ENCODE measurements at regions not wholly inside any gene's neighbourhood (a gene's known extent, or its start where the extent isn't known, plus 50 kb on each side); places are given as distances from the start of the nearest gene placed in this dataset.

DNA sequence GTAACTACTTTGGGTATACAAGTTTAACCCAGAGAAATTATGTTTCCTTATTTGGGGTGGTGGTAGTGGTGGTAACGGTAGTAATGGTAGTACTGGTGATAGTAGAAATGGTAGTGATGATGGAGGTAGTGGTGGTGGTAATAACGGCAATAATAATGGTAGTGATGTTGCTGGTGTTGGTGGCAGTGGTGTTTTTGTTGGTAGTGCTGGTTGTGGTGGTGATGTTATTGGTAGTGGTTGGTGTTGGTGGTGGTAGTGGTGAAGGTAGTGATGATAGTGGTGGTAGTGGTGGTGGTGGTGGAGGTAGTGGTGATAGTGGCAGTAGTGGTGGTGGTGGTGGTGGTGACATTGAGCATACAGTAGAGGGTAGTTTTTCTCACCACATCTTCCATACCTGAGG, 95.6 kb downstream of the TMEM30B start:
- Histone ChIP-seq H3K4me1 (ENCODE audit: control insufficient read depth in 1 of 2, low read depth in 2 of 2) (peaks cover 25 to 51% of the 10 kb centered on the region in 2 donors), H3K27ac (peak overlapping the region in 1 of 2 donors; percentile 58), H3K36me3 (no peaks in the 10 kb centered on the region), H3K4me3 (no peak overlapping the region), H3K27me3 (replicated peaks; ENCODE audit: insufficient read depth) (no peaks in the 10 kb centered on the region), H3K9me3 (no peaks in the 10 kb centered on the region)
- DNase-seq (ENCODE audit: low spot score): no peak
- no peak for ATAC-seq (ENCODE audit: insufficient number of reproducible peaks, low FRiP score, low read depth)
- TF ChIP-seq, protein P1, sequence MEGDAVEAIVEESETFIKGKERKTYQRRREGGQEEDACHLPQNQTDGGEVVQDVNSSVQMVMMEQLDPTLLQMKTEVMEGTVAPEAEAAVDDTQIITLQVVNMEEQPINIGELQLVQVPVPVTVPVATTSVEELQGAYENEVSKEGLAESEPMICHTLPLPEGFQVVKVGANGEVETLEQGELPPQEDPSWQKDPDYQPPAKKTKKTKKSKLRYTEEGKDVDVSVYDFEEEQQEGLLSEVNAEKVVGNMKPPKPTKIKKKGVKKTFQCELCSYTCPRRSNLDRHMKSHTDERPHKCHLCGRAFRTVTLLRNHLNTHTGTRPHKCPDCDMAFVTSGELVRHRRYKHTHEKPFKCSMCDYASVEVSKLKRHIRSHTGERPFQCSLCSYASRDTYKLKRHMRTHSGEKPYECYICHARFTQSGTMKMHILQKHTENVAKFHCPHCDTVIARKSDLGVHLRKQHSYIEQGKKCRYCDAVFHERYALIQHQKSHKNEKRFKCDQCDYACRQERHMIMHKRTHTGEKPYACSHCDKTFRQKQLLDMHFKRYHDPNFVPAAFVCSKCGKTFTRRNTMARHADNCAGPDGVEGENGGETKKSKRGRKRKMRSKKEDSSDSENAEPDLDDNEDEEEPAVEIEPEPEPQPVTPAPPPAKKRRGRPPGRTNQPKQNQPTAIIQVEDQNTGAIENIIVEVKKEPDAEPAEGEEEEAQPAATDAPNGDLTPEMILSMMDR (IDR thresholded peaks at IDR 0.05): no peak

DNA sequence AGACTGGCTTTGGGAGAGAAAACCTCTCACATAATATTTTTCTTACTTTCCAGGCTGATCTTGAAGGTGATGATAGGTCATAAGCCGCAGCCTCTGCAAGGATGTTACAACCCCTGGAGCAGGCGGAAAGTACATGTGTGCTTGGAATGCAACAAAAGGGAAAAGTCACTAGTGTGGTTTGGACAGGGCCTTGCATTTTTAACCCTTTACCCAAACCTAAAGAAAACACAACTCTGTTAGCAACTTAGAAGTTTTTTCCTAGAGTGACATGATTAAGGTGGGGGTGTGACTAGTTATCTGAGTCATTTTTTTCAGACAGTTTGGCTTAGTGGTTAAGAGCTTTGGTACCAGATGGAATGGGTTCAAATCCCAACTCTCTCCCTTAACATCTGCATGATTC, 97.0 kb downstream of the TMEM30B start:
- Histone ChIP-seq H3K27ac (peak overlapping the region; percentile 47 to 58), H3K27me3 (replicated peaks; ENCODE audit: insufficient read depth) (no peaks in the 10 kb centered on the region), H3K9me3 (no peaks in the 10 kb centered on the region), H3K4me1 (ENCODE audit: control insufficient read depth in 1 of 2, low read depth in 2 of 2) (peaks cover 29 to 42% of the 10 kb centered on the region in 2 donors), H3K36me3 (no peaks in the 10 kb centered on the region), H3K4me3 (no peak overlapping the region)
- ATAC-seq (ENCODE audit: insufficient number of reproducible peaks, low FRiP score, low read depth) (no peak), DNase-seq (ENCODE audit: low spot score) (no peak)
- TF ChIP-seq, protein P1 (IDR thresholded peaks at IDR 0.05): no peak

DNA sequence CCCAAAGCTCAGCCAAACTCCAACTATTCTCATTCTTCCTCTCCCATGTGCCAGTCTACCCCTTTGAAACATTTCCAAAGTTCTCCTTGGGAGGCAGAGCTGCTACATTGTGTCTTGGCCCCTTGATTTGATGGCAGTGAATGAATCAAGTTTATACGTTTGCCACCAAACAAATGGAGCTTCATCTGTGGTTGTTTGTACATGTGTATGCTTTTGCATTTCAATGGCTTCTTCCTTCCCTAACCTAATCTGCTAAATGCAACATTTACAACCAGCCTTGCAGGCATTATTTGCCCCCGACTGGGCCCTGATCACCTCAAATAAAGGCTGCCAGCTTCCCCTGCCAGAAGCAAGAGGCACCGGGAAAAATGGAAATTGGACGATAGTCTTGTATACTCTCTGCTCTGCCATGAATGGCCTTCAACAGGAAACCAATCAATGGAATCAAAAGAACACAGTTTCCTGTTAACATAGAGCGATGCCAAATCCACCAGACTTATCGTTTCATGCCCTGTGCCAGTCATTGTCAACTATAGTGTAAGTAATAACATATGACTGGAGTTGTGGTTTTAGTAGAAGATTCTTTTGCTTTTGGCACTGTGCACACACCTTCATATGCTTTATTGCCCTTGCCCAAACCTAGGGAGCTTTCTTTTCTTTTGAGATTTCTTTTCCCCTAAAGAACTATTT, 97.8 kb downstream of the TMEM30B start:
- DNase-seq (ENCODE audit: low spot score) (no peak), ATAC-seq (ENCODE audit: insufficient number of reproducible peaks, low FRiP score, low read depth) (no peak)
- H3K36me3 ChIP-seq: no peaks in the 10 kb centered on the region
- peaks cover 36 to 48% of the 10 kb centered on the region in 2 donors for H3K4me1 ChIP-seq (ENCODE audit: control insufficient read depth in 1 of 2, low read depth in 2 of 2)
- H3K4me3 ChIP-seq: no peak overlapping the region
- no peaks in the 10 kb centered on the region for H3K9me3 ChIP-seq
- H3K27ac ChIP-seq: peak overlapping the region; percentile 47 to 58
- H3K27me3 ChIP-seq (replicated peaks; ENCODE audit: insufficient read depth): no peaks in the 10 kb centered on the region
- TF ChIP-seq, protein P1 (IDR thresholded peaks at IDR 0.05): no peak

DNA sequence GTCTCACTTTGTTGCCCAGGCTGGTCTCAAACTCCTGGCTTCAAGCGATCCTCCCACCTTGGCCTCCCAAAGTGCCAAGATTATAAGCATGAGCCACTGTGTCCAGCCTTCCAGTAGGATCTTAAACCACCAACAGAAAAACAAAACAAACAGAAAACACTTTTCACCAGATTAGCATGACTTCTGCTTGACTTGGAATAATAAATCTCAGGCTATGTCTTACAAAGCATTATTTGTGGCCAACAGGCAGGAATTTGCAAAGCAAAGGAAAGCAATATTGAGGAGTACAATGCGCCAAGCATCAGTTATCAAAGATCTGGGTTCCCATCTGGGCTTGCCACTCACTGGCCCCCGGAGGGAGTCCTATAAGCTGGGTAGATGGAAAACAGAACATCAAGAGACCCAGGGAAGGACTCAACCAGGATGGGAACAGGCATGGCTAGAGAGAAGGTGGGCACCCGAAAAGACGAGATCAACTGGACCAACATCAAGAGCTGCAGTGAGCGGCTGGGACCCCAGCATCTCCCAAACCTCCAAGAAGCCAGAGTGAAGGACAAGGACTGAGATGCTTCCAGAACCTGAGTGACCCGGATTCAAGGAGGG, 101.2 kb downstream of the TMEM30B start:
- H3K4me3 ChIP-seq: no peak overlapping the region
- ATAC-seq (ENCODE audit: insufficient number of reproducible peaks, low FRiP score, low read depth) (no peak), DNase-seq (ENCODE audit: low spot score) (no peak)
- peak overlapping the region in 1 of 2 donors; percentile 84 for H3K27ac ChIP-seq
- H3K4me1 ChIP-seq (ENCODE audit: control insufficient read depth in 1 of 2, low read depth in 2 of 2): peaks cover 28 to 40% of the 10 kb centered on the region in 2 donors
- H3K36me3 ChIP-seq: no peaks in the 10 kb centered on the region
- no peaks in the 10 kb centered on the region for H3K9me3 ChIP-seq
- H3K27me3 ChIP-seq (replicated peaks; ENCODE audit: insufficient read depth): no peaks in the 10 kb centered on the region
- TF ChIP-seq, protein P1 (IDR thresholded peaks at IDR 0.05): no peak

DNA sequence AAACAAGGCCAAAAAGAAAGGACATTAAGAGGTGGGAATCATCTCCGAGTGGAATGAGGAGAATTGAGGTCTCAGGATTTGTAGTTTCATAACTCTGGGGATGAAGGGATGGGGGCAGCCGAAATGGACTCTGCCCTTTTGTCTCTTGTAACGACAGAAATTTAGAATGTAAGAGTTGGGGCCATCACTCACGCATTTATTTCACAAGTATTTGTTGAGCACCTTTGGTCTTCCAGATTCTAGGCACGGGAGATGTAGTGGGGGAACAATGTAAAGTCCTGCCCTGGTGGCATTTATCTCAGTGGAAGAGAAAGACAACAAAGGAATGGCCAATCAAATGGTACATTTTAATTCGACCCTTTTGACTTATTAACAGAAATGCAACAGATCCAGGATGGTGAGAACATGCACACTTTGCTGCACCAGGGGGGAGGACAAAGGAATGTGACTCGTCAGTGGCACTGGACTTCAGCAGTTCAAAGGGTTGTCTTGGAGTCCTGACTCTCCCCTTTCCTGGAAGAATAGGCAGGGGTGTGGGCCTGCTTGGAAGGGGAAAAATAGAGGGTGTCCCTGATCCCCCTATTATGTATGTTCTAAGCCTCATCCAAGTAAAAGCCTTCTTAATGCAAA, 102.0 kb downstream of the TMEM30B start:
- DNase-seq (ENCODE audit: low spot score) (no peak), ATAC-seq (ENCODE audit: insufficient number of reproducible peaks, low FRiP score, low read depth) (no peak)
- Histone ChIP-seq H3K4me3 (no peak overlapping the region), H3K27me3 (replicated peaks; ENCODE audit: insufficient read depth) (no peaks in the 10 kb centered on the region), H3K27ac (peak overlapping the region in 1 of 2 donors; percentile 84), H3K36me3 (no peaks in the 10 kb centered on the region), H3K9me3 (no peaks in the 10 kb centered on the region), H3K4me1 (ENCODE audit: control insufficient read depth in 1 of 2, low read depth in 2 of 2) (peaks cover 24 to 34% of the 10 kb centered on the region in 2 donors)
- TF ChIP-seq, protein P1 (IDR thresholded peaks at IDR 0.05): no peak

Measured in thoracic aorta (tissue), 2 donors.